ENCODE measurements at regions not wholly inside any gene's neighbourhood (a gene's known extent, or its start where the extent isn't known, plus 50 kb on each side); places are given as distances from the start of the nearest gene placed in this dataset.

DNA sequence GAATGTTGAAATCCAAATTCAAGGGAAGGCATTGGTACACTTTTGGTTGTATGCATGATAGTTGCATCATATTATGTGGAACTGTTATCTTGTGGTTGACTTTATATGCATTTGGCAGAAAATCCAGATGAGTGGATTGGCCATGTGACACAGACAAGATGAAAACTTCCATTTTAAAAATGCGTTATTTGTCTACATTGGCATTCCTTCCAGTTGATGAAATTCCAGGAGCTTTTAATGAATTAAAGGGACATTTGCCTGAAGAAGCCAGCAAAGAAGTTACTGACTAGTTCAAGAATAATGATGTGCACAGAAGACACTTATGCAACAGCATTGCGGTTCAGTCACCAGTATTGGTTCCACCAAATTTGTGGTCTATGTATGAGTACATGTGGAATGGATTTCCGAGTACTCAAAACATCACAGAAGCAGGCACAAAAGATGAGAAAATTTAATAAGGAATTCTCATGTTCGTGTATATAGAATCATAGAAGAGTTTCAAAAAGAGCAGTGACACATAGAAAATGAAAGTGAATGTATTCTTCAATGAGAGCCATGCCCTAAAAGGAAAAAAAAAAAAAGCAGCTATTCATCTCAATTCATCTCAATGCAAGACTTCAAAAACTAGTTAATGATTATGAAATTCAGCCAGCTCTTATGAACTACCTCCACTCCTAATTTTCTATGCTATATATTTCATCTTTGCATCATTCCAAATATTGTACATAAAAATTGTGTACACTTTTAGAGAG, 232.1 kb downstream of the RBM43 start:
- TF ChIP-seq, protein P1, sequence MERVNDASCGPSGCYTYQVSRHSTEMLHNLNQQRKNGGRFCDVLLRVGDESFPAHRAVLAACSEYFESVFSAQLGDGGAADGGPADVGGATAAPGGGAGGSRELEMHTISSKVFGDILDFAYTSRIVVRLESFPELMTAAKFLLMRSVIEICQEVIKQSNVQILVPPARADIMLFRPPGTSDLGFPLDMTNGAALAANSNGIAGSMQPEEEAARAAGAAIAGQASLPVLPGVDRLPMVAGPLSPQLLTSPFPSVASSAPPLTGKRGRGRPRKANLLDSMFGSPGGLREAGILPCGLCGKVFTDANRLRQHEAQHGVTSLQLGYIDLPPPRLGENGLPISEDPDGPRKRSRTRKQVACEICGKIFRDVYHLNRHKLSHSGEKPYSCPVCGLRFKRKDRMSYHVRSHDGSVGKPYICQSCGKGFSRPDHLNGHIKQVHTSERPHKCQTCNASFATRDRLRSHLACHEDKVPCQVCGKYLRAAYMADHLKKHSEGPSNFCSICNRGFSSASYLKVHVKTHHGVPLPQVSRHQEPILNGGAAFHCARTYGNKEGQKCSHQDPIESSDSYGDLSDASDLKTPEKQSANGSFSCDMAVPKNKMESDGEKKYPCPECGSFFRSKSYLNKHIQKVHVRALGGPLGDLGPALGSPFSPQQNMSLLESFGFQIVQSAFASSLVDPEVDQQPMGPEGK (CRISPR knock-in tag; IDR thresholded peaks at IDR 0.05; ENCODE audit: borderline replicate concordance), result no peak; the same call in 1 of the 2 replicates
- TF ChIP-seq ISL1 (CRISPR knock-in tag; IDR thresholded peaks at IDR 0.05) (peak; percentile 66), ARNTL (CRISPR knock-in tag; IDR thresholded peaks at IDR 0.05; ENCODE audit: borderline replicate concordance, low read depth) (no peak), ZFP3 (CRISPR knock-in tag; IDR thresholded peaks at IDR 0.05) (no peak), OSR1 (CRISPR knock-in tag; IDR thresholded peaks at IDR 0.05) (no peak), SNAI2 (CRISPR knock-in tag; IDR thresholded peaks at IDR 0.05) (no peak), BACH2 (CRISPR knock-in tag; IDR thresholded peaks at IDR 0.05; ENCODE audit: borderline replicate concordance) (no peak), RARB (CRISPR knock-in tag; IDR thresholded peaks at IDR 0.05) (no peak)
- TF ChIP-seq, protein P2, sequence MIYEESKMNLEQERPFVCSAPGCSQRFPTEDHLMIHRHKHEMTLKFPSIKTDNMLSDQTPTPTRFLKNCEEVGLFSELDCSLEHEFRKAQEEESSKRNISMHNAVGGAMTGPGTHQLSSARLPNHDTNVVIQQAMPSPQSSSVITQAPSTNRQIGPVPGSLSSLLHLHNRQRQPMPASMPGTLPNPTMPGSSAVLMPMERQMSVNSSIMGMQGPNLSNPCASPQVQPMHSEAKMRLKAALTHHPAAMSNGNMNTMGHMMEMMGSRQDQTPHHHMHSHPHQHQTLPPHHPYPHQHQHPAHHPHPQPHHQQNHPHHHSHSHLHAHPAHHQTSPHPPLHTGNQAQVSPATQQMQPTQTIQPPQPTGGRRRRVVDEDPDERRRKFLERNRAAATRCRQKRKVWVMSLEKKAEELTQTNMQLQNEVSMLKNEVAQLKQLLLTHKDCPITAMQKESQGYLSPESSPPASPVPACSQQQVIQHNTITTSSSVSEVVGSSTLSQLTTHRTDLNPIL (CRISPR knock-in tag; IDR thresholded peaks at IDR 0.05; ENCODE audit: low read depth), result no peak
- TF ChIP-seq, protein P3, sequence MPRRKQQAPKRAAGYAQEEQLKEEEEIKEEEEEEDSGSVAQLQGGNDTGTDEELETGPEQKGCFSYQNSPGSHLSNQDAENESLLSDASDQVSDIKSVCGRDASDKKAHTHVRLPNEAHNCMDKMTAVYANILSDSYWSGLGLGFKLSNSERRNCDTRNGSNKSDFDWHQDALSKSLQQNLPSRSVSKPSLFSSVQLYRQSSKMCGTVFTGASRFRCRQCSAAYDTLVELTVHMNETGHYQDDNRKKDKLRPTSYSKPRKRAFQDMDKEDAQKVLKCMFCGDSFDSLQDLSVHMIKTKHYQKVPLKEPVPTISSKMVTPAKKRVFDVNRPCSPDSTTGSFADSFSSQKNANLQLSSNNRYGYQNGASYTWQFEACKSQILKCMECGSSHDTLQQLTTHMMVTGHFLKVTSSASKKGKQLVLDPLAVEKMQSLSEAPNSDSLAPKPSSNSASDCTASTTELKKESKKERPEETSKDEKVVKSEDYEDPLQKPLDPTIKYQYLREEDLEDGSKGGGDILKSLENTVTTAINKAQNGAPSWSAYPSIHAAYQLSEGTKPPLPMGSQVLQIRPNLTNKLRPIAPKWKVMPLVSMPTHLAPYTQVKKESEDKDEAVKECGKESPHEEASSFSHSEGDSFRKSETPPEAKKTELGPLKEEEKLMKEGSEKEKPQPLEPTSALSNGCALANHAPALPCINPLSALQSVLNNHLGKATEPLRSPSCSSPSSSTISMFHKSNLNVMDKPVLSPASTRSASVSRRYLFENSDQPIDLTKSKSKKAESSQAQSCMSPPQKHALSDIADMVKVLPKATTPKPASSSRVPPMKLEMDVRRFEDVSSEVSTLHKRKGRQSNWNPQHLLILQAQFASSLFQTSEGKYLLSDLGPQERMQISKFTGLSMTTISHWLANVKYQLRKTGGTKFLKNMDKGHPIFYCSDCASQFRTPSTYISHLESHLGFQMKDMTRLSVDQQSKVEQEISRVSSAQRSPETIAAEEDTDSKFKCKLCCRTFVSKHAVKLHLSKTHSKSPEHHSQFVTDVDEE (CRISPR knock-in tag; IDR thresholded peaks at IDR 0.05), result no peak
